ENCODE measurements at regions not wholly inside any gene's neighbourhood (a gene's known extent, or its start where the extent isn't known, plus 50 kb on each side); places are given as distances from the start of the nearest gene placed in this dataset.

- DNase-seq (ENCODE audit: low read depth), result no peak
Observed at GRCh38 chr1:201656311-201657032, 117.5 kb downstream of the NAV1 start.

DNA sequence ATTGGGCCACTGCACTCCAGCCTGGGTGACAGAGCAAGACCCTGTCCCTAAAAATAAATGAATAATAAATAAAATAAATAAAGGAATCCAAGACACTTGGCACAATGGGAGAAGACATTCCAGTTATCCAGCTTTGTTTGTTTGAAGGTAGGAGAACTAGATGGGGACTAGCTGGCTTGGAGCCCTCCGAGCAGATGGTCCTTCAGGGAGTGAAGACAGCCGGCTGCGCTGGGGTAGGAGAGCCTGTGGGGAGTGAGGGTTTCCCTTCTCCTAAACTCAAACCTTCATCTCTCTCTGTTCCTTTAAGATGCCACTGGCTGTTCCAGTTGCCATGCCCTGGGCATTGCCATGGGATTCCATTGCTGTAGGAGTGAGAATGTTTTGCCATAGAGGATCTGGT lies 120.6 kb downstream of the NAV1 start:
- DNase-seq (ENCODE audit: low read depth), result no peak

DNA sequence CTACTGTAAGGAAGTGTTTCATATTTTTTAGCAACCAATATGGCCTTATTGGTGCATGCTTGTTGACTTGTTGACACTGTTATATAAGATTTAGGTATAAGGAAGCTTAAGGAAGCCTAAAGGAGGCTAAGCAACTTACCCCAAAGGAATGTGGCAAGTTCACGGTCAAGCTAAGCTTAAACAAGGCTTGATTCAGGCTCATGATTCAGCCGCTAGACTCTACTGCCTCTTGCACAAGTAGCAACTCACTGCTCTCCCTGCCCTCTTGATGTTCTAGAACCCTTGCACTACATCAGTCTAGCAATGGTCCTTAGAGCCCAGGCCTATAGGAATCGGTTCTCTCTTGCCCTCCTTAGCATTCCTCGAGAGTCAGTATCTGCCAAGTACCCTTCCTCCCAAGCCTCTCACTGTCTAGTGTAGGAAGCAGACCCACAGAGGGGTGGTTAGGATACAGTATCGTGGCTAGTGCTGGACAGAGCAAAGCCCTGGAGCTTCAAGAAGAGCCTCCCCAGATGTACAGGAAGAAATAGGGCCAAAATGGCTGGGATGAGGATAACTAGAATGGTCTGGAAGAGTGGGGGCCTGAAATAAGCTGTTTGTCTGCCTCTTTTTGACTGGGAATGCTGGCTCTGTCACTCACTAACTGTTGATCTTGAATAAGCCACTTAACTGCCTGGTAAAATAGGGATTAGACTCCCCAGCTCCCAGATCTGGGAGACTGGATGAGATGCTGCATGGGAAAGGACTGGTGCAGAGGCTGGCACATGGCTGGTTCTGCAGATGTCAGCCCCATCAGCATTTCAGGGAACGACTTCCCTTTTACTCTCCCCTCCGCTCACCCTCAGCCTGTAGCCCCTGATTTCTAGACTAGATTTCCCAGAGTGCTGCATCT lies 122.2 kb downstream of the NAV1 start:
- DNase-seq (ENCODE audit: low read depth), result no peak

- no peak for DNase-seq (ENCODE audit: low read depth)
Observed at GRCh38 chr1:201661823-201662359, 123.0 kb downstream of the NAV1 start.

DNA sequence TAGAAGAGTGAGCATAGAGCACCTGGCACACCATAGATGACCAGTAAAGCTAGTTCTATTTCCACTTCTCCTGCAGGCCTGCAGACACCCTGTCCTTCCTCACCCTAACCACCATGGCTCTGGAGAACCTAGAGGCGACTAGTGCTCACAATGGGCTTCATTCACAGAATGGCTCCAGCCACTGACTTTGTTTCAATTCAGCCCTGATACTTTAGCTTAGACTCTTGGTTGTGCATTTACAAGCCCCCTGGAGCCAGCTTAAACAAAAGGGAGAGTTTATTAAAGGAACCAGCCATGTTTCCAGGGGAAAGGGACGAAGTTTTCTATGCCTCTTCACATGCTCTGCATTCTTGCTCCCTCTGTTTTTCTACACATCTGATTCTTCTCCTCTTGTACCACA lies 123.7 kb downstream of the NAV1 start:
- DNase-seq (ENCODE audit: low read depth), result no peak

- DNase-seq (ENCODE audit: low read depth), result no peak
Observed at GRCh38 chr1:201663491-201664113, 124.7 kb downstream of the NAV1 start.

DNA sequence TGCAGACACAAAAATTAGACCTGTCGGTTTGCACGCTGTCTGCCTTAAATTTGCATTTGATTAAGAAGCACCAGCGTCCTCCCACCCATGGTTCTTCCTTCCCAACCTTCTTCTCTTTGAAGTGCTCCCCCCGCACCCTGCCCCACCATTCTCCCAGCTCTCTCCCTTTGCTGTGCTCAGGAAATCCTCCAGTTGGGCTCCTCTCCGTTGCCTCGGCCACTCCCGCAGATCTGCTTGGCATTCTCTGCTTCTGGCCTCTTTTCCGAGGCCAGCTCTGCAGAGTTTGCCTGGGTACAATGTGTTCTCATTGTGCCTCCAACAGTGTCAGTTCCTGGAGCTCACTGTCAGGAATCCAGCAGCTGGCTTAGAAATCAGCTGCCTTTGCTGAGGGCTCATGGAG lies 126.1 kb downstream of the NAV1 start:
- DNase-seq (ENCODE audit: low read depth), result no peak

DNA sequence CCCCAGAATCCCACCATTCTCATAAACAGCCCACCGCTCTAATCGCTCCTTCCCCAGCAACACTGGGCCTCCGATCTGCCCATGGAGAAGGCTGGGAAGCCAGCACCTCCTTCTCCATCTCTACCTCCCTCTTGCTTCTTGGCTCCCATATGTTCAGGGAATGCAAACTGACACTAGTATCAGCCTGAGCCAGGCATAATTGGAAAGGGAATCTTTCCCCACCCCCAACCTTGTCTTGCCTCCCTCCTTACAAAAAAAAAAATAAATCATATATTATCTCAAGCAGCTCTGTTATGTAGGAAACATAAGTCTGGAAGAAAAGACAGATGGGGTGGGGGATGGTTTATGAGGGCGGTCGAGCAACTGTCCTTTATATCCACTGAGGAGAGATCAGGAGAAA lies 127.2 kb downstream of the NAV1 start:
- DNase-seq (ENCODE audit: low read depth), result no peak

- no peak for DNase-seq (ENCODE audit: low read depth)
Observed at GRCh38 chr1:201666645-201667044, 127.7 kb downstream of the NAV1 start.

- DNase-seq (ENCODE audit: low read depth), result no peak
Observed at GRCh38 chr1:201667479-201667878, 128.6 kb downstream of the NAV1 start.

DNA sequence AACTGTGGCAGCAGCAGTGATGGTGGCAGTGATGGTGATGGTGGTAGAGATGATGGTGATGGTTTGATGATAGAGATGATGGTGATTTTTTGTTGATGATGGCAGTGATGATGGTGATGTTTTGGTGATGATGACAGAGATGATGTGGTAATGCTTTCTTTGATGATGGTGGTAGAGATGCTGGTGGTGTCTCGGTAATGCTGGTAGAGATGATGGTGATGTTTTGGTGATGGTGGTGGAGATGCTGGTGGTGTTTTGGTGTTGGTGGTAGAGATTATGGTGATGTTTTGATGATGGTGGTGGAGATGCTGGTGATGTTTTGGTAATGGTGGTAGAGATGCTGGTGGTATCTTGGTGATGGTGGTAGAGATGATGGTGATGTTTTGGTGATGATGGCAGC lies 131.6 kb downstream of the NAV1 start:
- DNase-seq (ENCODE audit: low read depth), result no peak

GRCh38 chr1:201672685-201673084 lies 133.8 kb downstream of the NAV1 start:
- no peak for DNase-seq (ENCODE audit: low read depth)

DNA sequence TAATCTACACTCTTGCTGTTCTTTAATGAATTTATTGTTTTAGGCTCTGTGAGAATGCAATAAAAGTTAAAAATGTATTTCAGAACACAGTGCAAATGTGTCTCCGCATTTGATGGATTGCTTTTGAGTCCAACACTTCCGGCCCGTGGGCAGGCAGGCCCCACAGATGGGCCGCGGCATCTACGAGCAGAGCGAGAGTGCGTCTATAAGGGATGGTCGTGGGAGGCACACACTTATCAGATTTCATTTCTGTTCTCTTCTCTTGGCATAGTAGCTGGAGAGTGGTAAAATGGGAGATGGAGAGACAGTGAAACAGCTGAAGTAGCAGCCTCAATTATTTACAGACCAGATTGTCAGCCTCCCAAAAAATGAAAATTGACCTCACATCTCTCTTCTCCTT lies 134.2 kb downstream of the NAV1 start:
- no peak for DNase-seq (ENCODE audit: low read depth)

GRCh38 chr1:201673915-201674314 lies 135.0 kb downstream of the NAV1 start:
- DNase-seq (ENCODE audit: low read depth), result no peak

DNA sequence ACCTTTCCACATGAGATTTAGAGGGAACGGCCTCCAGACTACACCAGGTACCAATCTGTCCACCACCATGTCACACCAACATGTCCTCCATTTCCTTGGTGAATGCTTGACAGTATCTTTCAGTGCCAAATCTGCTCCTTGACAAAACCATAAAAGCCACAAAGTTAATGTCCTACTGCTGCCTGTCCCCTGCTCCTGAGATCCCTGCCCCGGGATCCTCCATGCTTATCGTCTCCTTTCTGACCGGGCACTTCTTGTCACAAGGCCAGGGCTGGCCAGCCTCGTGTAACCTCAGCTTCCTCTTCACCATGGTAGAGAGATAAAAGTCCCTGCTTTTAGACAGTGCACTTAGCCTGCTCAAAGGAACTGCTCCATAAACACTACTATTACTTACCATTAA lies 136.2 kb downstream of the NAV1 start:
- DNase-seq (ENCODE audit: low read depth), result no peak

GRCh38 chr1:201676197-201676596 lies 137.3 kb downstream of the NAV1 start:
- DNase-seq (ENCODE audit: low read depth), result peak; percentile 70

DNA sequence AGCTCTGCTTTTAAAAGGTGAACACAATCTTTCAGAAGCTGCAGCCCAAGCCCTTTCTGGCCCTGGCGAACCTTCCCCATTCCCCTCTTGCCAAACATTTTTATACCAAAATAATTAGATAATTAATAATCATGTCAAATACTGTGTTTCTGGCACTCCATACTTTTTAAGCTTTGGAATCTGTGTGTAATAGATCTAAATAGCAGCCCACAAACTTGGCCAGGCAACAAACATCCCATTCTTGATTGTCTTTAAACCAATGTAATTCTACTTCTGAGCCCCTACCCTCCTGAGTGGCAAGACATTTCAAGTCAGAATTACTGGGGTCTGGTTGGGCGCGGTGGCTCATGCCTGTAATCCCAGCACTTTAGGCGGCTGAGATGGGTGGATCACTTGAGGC lies 137.7 kb downstream of the NAV1 start:
- no peak for DNase-seq (ENCODE audit: low read depth)

DNA sequence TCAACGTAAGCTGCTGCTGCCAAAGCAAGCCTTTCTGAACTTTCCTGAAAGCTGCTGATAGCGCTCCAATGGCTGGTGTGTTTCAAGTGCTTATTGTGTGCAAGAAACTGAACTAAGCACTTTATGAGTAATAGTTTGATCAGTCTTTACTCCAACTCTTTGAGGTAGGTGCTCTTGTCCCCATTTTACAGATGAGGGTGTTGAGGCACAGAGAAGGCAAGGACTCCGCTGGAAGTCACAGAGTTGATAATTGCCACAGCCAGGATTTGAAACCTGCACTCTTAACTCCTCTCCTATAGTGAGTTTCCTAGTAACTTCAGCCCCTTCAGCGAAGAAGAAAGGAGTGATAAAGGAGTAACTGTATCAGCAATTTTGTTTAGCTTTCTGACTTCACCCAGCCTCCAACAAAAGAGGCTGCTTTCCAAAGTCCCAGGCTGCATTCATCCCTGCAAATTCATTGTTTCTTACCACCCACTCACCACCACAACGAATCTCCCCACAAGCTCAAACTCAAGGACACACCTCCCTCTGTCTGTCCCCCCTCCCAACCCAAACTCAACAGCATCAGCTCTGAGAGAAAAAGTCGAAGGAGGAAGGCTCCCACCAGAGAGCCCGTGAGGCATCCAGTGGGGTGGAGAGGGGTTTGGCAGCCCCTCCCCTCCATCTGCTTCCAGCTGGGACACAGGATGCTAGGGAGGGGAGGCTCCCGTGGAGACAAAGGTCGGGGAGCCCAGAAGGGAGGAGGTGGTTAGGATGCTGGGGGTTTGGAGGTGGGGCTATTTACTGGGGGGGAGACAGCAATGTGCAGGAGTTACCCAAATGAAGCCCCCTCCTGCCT lies 139.6 kb downstream of the NAV1 start:
- DNase-seq (ENCODE audit: low read depth), result no peak

- DNase-seq (ENCODE audit: low read depth), result no peak
Observed at GRCh38 chr1:201681375-201681774, 142.4 kb downstream of the NAV1 start.

- no peak for DNase-seq (ENCODE audit: low read depth)
Observed at GRCh38 chr1:201682964-201683363, 144.0 kb downstream of the NAV1 start.

DNA sequence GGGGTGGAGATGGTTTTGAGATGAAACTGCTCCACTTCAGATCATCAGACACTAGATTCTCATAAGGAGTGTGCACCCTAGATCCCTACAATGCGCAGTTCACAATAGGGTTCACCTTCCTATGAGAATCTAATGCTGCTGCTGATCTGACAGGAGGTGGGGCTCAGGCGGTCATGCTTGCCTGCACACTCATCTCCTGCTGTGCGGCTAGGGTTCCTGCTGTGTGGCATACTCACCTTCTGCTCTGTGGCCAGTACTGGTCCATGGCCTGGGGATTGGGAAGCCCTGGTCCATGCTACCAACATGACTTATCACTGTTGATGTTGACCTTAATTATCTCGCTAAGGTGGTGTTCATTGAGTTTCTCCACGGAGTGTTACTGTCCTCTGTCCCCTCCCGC lies 144.5 kb downstream of the NAV1 start:
- no peak for DNase-seq (ENCODE audit: low read depth)

GRCh38 chr1:201685485-201685884 lies 143.5 kb upstream of the IPO9 start:
- DNase-seq (ENCODE audit: low read depth), result no peak
